ENCODE measurements at regions not wholly inside any gene's neighbourhood (a gene's known extent, or its start where the extent isn't known, plus 50 kb on each side); places are given as distances from the start of the nearest gene placed in this dataset.

DNA sequence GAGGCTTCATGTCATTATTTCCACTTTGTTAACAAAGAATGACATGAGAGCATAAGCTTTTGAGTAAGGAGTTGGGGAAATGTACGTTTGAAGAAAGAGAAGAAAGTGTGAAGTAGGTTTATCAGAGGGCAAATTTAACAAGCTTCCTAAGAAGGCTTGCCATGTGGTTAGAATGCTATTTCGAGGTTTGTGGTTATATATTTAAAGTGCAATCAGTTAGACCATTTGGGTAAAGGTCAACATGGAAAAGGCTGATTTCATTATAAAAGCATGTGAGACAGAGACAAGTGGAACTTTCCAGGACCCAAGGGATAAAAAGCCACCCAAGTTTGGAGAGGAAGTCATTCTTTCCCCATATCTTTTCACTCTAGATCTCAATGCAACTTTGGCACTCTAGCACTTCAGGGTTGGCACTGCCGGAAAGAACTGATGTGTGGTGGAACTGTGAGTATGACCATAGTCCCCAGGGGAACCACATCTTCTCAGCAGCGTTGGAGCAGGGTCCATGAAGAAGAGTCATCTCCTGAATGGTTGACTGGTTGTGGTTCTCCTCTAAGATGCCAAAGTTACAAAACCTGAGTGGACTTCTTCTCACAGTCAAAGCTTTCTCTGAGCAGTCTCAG is 529.9 kb downstream of the MID1IP1 start:
- Histone ChIP-seq H3K36me3 (ENCODE audit: control insufficient read depth, insufficient read depth, low read length) (no peaks in the 10 kb centered on the region), H3K9ac (ENCODE audit: low read depth, low read length) (no peak overlapping the region), H3K4me3 (ENCODE audit: low read depth, low read length) (no peak overlapping the region), H3K4me1 (ENCODE audit: control insufficient read depth, insufficient read depth, low read length) (no peaks in the 10 kb centered on the region), H3K27me3 (ENCODE audit: control insufficient read depth, insufficient read depth, low read length) (no peaks in the 10 kb centered on the region), H3K9me3 (ENCODE audit: control insufficient read depth, insufficient read depth, low read length) (no peaks in the 10 kb centered on the region)

GRCh38 chrX:39333451-39333850 is 532.2 kb downstream of the MID1IP1 start:
- Histone ChIP-seq H3K4me1 (ENCODE audit: control insufficient read depth, insufficient read depth, low read length) (no peaks in the 10 kb centered on the region), H3K27me3 (ENCODE audit: control insufficient read depth, insufficient read depth, low read length) (no peaks in the 10 kb centered on the region), H3K4me3 (ENCODE audit: low read depth, low read length) (no peak overlapping the region), H3K36me3 (ENCODE audit: control insufficient read depth, insufficient read depth, low read length) (no peaks in the 10 kb centered on the region), H3K9ac (ENCODE audit: low read depth, low read length) (no peak overlapping the region), H3K9me3 (ENCODE audit: control insufficient read depth, insufficient read depth, low read length) (no peaks in the 10 kb centered on the region)

DNA sequence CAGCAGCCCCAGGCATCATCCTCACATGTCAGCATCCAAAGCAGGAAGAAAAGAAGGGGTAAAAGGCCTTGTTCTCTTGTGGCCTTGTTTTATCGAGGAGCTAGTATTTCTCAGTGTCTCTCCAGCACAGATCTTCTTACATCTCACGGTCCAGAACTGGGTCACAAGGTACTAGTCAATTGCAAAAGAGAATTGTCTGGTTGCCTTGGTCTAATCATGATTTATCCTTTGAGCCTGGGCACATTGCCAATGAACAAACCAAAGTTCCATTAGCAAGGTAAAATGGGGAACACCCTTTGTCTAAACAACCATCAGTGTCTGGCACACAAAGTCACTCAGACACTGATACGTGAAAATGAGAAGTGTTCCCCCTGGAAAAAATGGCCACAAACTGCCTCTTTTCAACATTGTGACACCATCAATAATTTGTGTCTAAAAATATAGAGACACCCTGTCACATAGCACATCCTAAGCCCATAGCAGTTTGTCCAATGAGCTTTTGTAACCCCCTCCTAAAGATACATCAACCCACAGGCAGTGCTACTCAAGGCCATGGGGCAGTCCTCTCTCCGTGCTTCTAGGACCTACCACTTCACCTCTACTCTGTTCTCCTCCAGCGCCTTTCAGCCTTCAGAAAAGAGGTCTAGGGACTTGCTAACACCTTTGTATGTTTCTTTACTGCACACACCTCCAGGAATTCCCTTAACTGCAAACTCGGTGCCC is 534.4 kb downstream of the MID1IP1 start:
- Histone ChIP-seq H3K9ac (ENCODE audit: low read depth, low read length) (no peak overlapping the region), H3K9me3 (ENCODE audit: control insufficient read depth, insufficient read depth, low read length) (no peaks in the 10 kb centered on the region), H3K36me3 (ENCODE audit: control insufficient read depth, insufficient read depth, low read length) (no peaks in the 10 kb centered on the region), H3K4me1 (ENCODE audit: control insufficient read depth, insufficient read depth, low read length) (no peaks in the 10 kb centered on the region), H3K4me3 (ENCODE audit: low read depth, low read length) (no peak overlapping the region), H3K27me3 (ENCODE audit: control insufficient read depth, insufficient read depth, low read length) (no peaks in the 10 kb centered on the region)

GRCh38 chrX:39336671-39337311 is 535.5 kb downstream of the MID1IP1 start:
- H3K4me1 ChIP-seq (ENCODE audit: control insufficient read depth, insufficient read depth, low read length) = no peaks in the 10 kb centered on the region
- H3K36me3 ChIP-seq (ENCODE audit: control insufficient read depth, insufficient read depth, low read length) = no peaks in the 10 kb centered on the region
- H3K4me3 ChIP-seq (ENCODE audit: low read depth, low read length) = no peak overlapping the region
- no peak overlapping the region for H3K9ac ChIP-seq (ENCODE audit: low read depth, low read length)
- no peaks in the 10 kb centered on the region for H3K27me3 ChIP-seq (ENCODE audit: control insufficient read depth, insufficient read depth, low read length)
- no peaks in the 10 kb centered on the region for H3K9me3 ChIP-seq (ENCODE audit: control insufficient read depth, insufficient read depth, low read length)

DNA sequence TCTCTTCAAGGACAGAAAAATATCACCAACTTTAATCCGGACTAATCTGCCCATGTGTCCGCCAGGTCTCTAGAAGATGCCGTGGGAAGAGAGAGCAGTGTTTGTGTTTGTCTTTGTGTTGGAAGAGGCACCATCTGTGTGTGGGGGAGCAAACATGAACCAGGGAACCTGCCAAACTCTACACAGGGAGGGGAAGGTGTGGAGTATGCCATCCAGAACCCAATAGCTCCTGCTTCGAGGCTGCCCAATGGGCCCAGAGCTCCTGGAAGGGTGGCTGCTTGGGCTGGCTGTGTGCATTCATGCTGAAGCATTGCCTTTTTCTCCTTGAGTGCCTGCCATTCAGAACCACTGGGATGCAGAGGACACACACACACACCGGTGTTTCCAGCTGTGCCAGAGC is 536.2 kb downstream of the MID1IP1 start:
- Histone ChIP-seq H3K36me3 (ENCODE audit: control insufficient read depth, insufficient read depth, low read length) (no peaks in the 10 kb centered on the region), H3K27me3 (ENCODE audit: control insufficient read depth, insufficient read depth, low read length) (no peaks in the 10 kb centered on the region), H3K9ac (ENCODE audit: low read depth, low read length) (no peak overlapping the region)

GRCh38 chrX:39338583-39338982 is 537.3 kb downstream of the MID1IP1 start:
- H3K4me3 ChIP-seq (ENCODE audit: low read depth, low read length) = no peak overlapping the region
- H3K4me1 ChIP-seq (ENCODE audit: control insufficient read depth, insufficient read depth, low read length) = no peaks in the 10 kb centered on the region
- no peaks in the 10 kb centered on the region for H3K27me3 ChIP-seq (ENCODE audit: control insufficient read depth, insufficient read depth, low read length)
- no peak overlapping the region for H3K9ac ChIP-seq (ENCODE audit: low read depth, low read length)
- H3K9me3 ChIP-seq (ENCODE audit: control insufficient read depth, insufficient read depth, low read length) = no peaks in the 10 kb centered on the region
- no peaks in the 10 kb centered on the region for H3K36me3 ChIP-seq (ENCODE audit: control insufficient read depth, insufficient read depth, low read length)

More for the DNA sequence above, 536.2 kb downstream of the MID1IP1 start:
- Histone ChIP-seq H3K4me1 (ENCODE audit: control insufficient read depth, insufficient read depth, low read length) (no peaks in the 10 kb centered on the region), H3K4me3 (ENCODE audit: low read depth, low read length) (no peak overlapping the region), H3K9me3 (ENCODE audit: control insufficient read depth, insufficient read depth, low read length) (no peaks in the 10 kb centered on the region)

DNA sequence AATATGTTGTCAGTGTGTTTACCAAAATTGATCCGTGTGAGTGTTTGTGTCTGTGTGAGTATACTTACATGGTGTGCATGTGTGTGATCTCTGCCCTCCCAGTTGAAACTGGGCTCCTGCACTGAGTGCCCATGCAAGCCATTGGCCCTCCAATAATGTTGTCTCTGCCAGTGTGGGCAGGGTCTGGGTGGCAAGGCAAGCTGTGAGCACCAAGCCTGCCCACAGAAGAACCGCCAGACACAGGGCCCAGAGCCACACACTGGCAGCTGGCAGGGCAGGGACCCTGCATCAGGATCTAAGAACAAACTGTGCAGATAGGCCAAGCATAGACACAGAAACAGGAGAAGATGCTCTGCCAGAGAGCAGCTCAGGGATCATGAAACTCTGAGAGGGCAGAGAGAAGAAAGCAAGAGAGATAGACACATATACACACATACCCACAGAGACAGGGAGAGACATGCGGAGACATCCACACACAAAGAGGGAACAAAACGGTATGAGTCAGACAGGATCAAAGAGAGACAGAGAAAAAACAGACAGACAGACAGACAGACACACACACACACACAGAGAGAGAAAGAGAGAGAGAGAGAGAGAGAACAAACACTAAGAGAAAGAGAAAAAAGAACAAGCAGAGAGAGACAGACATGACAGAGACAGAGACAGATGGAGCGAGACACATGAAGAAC is 555.0 kb downstream of the MID1IP1 start:
- no peaks in the 10 kb centered on the region for H3K36me3 ChIP-seq (ENCODE audit: control insufficient read depth, insufficient read depth, low read length)
- no peak overlapping the region for H3K4me3 ChIP-seq (ENCODE audit: low read depth, low read length)
- H3K4me1 ChIP-seq (ENCODE audit: control insufficient read depth, insufficient read depth, low read length) = no peaks in the 10 kb centered on the region
- no peak overlapping the region for H3K9ac ChIP-seq (ENCODE audit: low read depth, low read length)
- no peaks in the 10 kb centered on the region for H3K27me3 ChIP-seq (ENCODE audit: control insufficient read depth, insufficient read depth, low read length)
- no peaks in the 10 kb centered on the region for H3K9me3 ChIP-seq (ENCODE audit: control insufficient read depth, insufficient read depth, low read length)

GRCh38 chrX:39360101-39360500 is 558.8 kb downstream of the MID1IP1 start:
- Histone ChIP-seq H3K4me3 (ENCODE audit: low read depth, low read length) (no peak overlapping the region), H3K36me3 (ENCODE audit: control insufficient read depth, insufficient read depth, low read length) (no peaks in the 10 kb centered on the region), H3K9ac (ENCODE audit: low read depth, low read length) (no peak overlapping the region), H3K27me3 (ENCODE audit: control insufficient read depth, insufficient read depth, low read length) (no peaks in the 10 kb centered on the region), H3K9me3 (ENCODE audit: control insufficient read depth, insufficient read depth, low read length) (no peaks in the 10 kb centered on the region), H3K4me1 (ENCODE audit: control insufficient read depth, insufficient read depth, low read length) (no peaks in the 10 kb centered on the region)

GRCh38 chrX:39361736-39362135 is 560.5 kb downstream of the MID1IP1 start:
- Histone ChIP-seq H3K36me3 (ENCODE audit: control insufficient read depth, insufficient read depth, low read length) (no peaks in the 10 kb centered on the region), H3K27me3 (ENCODE audit: control insufficient read depth, insufficient read depth, low read length) (no peaks in the 10 kb centered on the region), H3K4me3 (ENCODE audit: low read depth, low read length) (no peak overlapping the region), H3K9me3 (ENCODE audit: control insufficient read depth, insufficient read depth, low read length) (no peaks in the 10 kb centered on the region), H3K9ac (ENCODE audit: low read depth, low read length) (no peak overlapping the region), H3K4me1 (ENCODE audit: control insufficient read depth, insufficient read depth, low read length) (no peaks in the 10 kb centered on the region)

DNA sequence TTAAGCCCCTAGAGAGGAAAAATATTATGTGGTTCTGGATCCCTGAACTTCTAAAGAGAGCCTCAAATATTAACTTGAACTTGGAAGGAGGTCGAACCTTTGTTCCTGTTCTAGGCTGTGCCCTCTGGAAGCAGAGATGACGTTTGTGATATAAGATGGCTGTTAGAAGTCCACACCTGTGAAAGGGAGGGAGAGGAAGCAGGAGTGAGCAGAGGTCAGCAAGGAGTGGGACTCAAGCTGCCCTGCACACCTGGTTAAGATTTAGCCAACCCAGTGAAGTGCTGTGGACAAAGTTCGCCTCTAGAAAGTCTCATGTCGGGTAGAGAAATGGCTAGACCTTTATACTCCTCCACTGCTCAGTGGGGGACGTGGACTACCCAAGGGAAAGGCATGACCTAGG is 566.2 kb downstream of the MID1IP1 start:
- Histone ChIP-seq H3K27me3 (ENCODE audit: control insufficient read depth, insufficient read depth, low read length) (no peaks in the 10 kb centered on the region), H3K4me1 (ENCODE audit: control insufficient read depth, insufficient read depth, low read length) (no peaks in the 10 kb centered on the region), H3K9ac (ENCODE audit: low read depth, low read length) (no peak overlapping the region), H3K9me3 (ENCODE audit: control insufficient read depth, insufficient read depth, low read length) (no peaks in the 10 kb centered on the region), H3K36me3 (ENCODE audit: control insufficient read depth, insufficient read depth, low read length) (no peaks in the 10 kb centered on the region), H3K4me3 (ENCODE audit: low read depth, low read length) (no peak overlapping the region)

- H3K4me3 ChIP-seq (ENCODE audit: low read depth, low read length) = no peak overlapping the region
- H3K27me3 ChIP-seq (ENCODE audit: control insufficient read depth, insufficient read depth, low read length) = no peaks in the 10 kb centered on the region
- H3K9me3 ChIP-seq (ENCODE audit: control insufficient read depth, insufficient read depth, low read length) = no peaks in the 10 kb centered on the region
- H3K36me3 ChIP-seq (ENCODE audit: control insufficient read depth, insufficient read depth, low read length) = no peaks in the 10 kb centered on the region
- H3K9ac ChIP-seq (ENCODE audit: low read depth, low read length) = no peak overlapping the region
- no peaks in the 10 kb centered on the region for H3K4me1 ChIP-seq (ENCODE audit: control insufficient read depth, insufficient read depth, low read length)
These were observed 570.9 kb downstream of the MID1IP1 start for GRCh38 chrX:39372115-39372514.
